HS-5 (cell line): ENCODE measurements at regions not wholly inside any gene's neighbourhood (a gene's known extent, or its start where the extent isn't known, plus 50 kb on each side); places are given as distances from the start of the nearest gene placed in this dataset.

Source experiments
- DNase-seq: peaks from one replicate; pipeline ENCODE4 v3.0.0-alpha.2; 2012; ENCODE audit warnings: low read depth

DNA sequence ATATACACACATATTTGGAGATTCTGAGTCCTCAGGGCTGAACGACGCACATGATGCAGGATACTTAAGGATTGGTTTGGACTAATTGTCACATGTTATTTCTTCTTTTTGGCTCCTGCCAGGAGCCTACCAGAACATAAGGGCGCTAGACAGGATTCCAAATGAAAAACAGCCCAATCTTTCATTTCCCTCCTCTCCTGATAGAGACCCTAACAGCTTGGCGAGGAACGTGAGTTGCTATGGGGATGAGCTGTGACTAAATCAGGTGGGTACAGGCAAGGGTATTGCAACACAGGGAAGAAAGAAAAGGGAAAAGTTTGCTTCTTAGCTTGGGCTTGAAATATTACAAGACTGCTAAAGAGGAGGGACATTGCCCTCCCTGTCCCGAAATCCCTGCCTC, 109.9 kb downstream of the AIPL1 start:
- no peak for DNase-seq

DNA sequence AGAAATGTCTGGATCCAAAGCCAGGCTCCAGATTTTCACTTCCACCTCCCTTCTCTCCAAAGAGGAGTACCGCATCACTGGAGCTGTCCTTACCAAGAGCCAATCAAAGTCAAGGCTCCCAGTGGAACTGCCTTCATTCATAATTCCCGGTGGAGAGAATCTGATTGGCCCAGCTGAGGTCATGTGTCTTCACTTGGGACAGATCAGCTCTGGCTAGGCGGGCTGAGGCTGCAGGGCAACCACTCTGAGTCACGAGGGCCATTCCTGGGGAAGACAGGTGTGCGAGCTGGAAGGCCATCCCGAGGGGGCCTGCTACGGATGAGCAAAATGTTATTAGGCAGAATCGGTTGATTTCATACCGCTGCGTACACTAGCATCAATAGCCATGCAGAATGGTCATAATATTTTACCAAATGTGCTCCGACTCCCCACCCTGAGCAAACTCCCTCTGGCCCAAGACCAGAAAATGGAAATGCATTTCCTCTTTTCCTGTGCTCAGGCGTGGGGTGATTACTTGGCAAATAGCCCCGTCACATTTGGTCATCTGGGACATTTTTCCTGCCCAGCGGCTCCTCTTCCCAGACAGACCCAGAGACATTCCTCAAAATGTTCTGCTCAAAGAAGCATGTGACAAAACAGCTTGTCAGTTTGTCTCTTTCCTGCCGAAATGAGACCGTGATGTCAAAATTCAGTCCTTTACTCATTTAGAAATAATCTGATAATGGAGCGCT, 111.1 kb downstream of the AIPL1 start:
- DNase-seq: no peak

DNA sequence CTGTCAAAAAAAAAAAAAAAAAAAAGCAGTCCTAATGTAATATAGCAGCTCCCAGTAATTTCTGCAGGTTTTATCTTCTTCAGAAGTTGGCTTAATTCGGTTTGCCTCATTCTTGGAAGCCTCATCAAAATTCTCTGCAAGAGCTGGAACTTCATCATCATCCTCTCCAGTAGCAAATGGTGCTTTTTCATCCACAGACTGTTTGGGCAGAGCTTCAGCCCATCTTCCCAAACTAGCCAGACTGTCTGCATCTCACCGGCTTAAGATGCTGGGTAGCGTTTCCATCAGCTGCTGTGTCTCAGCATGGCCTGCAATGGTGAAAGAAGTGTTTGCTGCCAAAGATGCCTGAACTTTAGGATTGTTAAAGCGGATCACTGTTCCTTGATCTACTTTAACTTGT, 112.6 kb downstream of the AIPL1 start:
- no peak for DNase-seq

DNA sequence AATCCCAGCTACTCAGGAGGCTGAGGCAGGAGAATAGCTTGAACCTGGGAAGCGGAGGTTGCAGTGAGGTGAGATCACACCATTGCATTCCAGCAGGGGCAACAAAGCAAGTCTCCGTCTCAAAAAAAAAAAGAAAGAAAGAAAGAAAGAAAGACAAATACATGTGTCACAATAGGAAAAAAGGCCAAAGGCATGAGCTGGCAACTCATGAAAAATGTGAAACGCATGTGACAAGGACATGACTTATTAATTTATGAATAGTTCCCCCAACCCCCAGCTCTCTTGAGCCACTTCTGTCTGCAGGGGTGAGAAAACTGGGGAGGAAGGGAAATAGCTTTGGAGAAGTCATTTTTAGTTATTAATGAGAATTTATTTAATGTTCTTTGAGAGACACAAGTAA, 120.6 kb downstream of the AIPL1 start:
- DNase-seq: no peak

DNA sequence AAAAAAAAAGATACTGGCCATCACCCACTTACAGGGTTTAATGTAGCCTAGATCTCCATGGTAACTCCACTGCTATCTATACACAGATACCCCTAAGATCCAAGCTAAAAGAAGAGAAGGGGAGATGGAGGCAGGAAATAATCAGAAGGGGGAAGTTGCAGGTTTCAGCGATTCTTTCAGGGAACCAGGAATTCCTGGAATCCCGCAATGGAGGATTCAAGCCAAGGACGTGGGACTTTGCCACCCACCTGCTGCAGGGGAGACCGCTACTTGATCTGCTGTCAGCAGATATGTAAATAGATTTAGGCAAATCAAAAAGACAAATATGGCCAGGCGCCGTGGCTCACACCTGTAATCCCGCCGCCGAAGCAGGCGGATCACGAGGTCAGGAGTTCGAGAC, 121.1 kb downstream of the AIPL1 start:
- DNase-seq: no peak

DNA sequence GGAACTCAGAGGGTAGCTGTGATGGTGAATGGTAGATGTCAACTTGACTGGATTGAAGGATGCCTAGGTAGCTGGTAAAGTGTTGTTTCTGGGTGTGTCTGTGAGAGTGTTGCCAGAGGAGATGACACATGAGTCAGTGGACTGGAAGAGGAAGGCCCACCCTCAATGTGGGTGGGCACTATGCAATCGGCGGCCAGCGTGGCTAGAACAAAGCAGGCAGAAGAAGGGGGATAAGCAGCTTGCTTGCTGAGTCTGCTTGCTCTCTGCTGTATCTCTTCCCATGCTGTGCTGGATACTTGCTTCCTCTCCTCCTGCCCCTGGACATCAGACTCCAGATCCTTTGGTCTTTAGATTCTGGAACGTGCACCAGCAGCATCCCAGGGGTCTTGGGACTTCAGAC, 128.1 kb downstream of the AIPL1 start:
- no peak for DNase-seq

DNA sequence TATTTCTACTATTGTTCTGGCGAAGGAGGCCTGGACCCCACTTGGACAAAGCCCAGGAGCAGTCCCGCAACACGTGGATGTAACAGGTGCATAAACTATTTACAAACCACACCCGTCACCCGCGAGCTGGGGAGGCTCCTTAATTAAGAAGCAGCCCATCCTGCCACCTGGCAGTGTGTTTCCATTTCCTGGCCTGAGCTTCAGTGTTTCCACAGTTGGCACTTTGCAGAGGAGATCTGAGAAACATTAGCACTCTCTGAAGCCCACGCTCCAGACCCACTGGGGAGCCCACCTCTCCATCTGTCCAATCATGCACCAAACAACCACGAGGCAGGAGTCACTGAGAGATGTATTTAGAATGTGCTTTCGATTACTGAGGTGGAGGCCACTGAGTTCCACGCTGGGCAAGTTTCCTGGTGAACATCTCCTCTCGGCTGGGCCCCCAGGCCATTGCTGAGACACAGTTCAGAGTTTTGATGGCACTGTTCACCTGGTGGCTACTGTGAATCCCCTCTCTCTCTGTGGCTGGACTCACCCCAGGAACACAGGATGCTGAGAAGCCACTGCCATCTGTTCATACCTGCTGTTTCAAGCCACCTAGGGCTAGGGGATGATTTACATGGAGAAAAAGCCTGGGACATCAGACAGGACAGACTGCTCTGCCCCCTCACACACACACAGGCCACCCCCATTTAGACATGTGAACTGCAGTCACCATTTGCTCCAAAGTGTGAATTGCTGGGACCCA, 129.1 kb downstream of the AIPL1 start:
- no peak for DNase-seq

DNA sequence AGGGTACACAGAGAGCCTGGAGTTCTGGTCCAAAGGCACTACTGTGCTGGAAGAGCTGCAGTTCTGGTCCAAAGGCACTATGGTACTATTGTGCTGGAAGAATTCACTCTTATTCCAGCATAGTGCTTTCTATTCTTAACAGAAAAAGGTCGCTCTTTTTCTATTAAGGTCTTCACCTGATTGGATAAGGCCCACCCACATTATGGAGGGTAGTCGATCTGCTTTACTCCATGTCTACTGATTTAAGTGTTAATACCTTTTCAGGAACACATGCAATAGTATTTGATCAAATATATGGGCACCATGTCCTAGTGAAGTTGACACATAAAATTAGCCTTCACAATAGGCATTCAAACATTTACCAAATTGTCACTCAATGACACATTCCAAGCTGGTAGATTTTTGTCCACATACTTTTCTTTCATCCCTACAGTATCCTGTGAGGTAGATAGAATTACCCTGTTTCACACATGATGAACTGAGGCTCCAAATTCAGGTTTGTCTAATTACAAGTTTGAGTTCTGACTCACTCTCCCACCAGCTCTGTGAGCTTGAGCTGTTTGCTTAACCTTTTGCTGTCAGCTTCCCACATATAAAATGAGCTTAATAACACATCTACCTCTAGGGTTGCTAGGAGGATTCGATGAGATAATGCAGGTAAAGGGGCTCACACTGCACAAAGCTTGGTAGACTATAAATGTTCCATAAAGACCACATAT, 129.9 kb downstream of the AIPL1 start:
- DNase-seq: no peak

DNA sequence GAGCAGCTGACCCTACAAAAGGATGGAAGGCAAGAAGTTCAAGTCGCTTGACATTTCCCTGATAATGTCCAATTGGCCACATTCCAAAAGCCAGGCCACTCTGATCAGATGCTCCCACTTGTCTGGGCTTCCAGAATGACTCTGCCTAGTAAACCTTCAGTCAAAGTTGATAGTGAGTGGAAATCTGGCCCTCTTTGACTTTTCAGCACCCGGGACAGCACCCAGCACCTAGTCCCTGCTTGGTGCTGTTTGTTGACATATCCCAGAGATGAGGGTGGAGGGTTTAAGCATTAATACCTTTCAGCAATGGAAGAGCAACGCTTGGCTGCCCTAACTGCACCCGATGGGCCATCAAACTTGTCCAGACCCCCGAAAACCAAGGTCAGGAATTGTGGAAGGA, 131.3 kb downstream of the AIPL1 start:
- no peak for DNase-seq

DNA sequence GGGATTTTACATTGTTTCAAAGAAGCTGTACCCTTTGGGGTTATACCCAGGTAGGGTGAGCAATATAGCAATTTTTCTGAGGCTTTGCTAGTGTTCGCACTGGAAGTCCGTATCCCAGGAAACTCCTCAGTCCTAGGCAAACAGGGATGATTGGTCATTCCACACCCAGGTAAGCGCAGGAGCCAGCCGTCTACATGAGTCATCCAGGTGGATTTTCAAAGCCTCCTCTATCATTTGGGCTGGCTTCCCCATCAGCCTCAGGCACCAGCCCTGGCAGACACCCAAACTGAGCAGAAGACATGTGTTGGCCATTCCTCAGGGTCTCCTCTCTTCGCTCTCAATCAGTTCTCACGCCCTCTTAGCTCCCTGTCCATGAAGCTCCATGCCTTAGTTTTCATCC, 135.6 kb downstream of the AIPL1 start:
- DNase-seq: no peak

DNA sequence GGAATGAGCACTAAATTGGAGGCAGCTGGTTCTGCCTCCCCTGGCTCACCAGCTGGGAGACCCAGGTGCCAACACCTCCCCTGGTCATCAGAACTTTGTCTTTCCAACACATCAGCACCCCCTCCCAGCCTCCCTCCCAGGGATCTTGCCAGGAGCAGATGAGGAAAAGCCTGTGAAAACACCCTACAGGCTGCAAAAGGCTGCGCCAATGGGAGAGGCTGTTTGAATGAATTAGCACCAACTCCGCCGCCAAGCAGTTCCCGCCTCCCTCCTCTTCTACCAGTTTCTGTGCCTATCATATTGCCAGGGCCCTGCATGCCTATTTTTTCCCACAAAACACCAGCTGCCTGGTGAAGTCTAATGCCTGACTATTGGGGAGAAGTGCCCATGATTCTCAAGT, 137.0 kb downstream of the AIPL1 start:
- no peak for DNase-seq

DNA sequence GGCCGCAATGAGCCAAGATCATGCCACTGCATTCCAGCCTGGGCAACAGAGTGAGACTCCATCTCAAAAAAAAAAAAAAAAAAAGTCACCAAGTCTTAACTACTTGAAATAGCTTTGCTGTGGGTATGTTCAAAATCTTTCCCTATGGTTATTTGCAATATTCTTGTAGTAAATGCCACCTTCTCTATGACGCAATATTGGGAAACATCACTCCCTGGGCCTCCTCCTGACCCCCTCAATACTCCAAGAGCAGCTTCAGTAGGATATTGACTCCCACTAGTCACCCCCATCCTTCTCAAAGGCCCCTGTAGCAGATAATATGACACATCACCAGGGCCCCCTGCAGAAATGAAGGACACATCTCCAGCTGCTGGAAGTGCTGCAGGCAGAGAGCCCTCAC, 137.8 kb downstream of the AIPL1 start:
- no peak for DNase-seq

DNA sequence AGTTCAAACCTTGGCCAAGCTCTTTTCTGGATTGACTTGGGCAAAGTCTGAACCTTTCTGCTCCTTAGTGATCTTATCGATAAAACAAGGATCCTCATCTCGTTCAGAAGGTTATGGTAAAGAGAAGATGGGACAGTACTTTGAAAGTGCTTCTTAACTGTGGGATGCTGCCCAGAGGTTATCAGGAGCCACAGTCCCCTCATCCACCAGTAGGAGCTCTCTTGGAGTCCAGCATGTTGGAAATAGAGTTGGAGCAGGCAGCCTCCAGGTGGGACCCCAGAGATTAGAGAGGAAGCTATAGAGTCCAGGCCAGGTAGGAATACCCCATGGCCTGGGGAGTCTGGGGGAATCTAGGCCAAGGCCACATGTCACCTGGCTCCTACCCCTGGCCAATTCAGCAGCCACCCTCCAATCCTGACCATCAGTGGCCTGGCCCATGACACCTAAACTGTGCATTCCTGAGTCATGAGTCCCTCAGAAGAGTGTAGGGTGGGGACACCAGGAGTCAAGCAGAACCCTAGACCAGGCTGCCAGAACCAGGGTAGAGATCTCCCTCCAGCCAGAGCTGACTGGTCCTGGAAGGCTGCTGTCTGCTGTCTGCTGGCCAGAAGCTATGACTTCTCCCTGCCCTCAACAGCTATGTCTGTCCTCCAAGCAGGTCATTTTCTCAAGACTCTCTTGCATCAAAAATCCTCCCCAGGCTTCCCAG, 144.3 kb downstream of the AIPL1 start:
- DNase-seq: no peak

DNA sequence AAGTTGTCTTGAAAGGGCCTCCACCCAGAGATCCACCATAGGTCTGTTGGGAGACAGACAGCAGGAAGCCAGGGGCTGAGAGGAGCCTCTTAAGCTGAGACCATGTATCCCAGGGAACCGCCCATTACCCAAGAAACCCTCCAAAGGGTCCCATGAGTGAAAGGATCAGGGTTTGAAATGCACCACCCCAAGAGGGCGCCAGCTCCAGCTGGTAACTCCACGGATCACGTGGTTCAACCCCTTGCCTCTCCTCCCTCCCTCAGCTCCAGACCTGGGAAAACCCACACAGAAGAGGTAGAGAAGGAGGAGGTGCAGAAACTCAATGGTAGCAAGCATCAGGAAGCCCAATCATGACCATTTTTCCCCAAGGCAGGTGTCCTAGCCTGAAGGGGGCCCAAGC, 148.7 kb downstream of the AIPL1 start:
- no peak for DNase-seq

DNA sequence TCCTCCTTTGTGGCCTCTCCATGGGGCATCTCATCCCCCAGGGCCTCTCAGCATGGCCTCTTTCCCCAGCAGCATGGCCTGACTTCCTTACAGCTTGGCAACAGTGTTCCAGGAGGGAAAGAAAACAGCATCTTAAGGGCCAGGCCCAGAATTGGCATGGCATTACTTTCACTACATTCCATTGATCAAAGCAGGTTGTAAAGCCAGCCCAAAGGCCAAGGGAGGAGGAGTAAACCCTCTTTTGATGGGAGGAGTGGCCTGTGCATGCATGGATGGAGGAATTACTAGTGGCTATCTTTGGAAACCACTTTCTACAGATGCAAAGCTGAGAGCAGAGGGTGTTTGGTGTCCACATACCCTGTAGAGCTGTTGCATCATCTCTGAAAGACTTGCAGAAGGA, 149.4 kb downstream of the AIPL1 start:
- DNase-seq: no peak

DNA sequence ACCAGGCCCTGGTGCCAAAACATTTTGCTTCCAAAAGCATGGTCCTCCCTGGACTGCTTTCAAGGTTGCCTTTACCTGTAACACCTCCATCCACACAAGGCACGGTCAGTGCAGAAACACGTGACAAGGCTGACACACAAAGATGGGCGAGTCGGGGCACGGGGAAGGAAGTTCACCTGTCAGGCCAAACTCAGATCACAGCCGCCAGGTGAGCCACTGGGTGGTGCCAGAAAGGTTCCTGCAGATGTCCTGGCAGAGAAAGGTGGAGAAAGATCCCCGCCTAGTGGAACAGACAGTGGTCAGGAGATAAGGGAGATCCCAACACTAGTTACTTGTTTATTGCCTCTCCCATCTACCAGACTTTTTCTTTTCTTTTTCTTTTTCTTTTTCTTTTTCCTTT, 155.3 kb downstream of the AIPL1 start:
- no peak for DNase-seq

DNA sequence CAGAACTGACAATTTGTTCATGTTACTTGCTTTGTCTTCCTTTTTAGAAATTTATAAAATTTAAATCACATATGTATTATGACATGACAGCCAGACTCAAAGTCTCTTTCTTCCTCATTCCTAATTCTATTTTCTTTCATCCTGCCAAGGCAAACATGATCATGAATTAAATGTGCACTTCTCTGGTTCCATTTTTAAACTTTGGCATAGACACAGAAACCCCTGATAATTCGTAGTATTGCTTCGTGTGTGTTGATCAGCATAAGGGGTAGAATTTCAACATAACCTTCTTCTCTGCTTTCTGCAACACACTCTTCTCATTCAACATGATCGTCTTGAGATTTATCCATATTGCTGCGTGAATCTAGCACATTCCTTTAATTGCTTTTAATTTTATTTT, 156.5 kb downstream of the AIPL1 start:
- DNase-seq: no peak

DNA sequence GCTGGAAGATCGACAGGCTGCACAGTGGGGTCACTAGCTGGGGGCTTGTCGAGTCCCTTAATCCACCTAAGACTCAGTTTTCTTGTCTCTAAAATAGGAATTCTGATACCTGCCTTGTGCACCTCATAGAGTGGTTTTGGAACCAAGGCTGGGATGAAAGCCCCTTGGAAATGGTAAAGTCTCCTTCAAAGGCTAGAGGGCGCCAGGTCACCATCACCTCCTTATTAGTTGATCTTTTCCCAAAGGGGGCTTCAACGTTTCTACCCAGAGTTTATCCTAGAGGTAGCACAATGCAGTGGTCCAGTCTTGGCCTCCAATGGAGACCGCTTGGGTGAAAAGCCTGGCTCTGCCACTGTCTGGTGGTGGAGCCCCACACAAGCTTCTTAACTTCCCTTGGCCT, 158.2 kb downstream of the AIPL1 start:
- DNase-seq: no peak

DNA sequence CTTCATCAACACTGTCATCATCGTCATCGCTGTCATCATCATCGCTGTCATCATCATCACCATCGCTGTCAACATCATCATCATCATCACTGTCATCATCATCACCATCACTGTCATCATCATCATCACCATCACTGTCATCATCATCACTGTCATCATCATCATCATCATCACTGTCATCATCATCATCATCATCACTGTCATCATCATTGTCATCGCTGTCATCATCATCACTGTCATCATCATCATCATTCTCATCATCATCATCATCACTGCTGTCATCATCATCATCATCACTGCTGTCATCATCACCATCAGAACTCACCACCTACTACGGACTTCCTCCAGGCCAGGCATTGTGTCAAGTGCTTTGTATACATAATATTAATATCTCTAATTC, 160.6 kb downstream of the AIPL1 start:
- DNase-seq: no peak

DNA sequence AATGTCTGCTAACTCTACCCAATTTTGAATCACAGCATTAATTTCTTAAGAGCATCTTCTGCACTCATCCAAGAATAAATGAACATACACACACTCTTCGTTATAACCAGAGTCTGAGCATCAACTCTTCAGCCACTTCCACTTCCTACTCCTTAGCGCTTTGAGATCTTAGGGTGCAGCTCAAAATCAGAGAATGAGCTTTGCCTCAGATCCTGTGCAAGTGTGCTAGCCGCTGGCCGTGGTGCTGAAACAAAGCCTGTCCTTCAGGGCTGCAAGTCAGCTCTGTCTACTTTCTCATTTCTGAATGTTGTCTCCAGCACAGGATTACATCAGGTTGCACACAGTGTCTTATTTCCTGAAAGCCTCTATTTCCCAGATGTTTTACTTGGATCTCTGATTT, 165.4 kb downstream of the AIPL1 start:
- no peak for DNase-seq

DNA sequence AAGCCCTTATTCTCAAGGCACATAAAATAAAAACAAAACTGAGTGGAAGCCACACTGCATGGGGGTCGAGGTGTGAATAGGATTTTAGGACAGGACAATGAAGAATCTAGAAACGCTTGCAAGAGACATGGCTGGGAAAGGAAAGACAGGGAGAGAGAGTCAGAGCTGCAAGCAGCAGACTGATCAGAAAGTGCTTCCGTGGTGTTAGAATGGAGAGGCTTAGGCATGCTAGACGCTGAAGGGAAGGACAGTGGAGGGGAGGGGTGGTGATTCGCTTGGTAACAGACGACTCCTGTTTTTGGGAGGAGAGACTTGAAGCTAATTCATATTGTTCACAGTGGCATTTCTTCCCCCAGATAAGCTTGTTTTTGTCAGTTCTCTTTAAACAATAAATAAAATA, 173.5 kb downstream of the AIPL1 start:
- DNase-seq: no peak

DNA sequence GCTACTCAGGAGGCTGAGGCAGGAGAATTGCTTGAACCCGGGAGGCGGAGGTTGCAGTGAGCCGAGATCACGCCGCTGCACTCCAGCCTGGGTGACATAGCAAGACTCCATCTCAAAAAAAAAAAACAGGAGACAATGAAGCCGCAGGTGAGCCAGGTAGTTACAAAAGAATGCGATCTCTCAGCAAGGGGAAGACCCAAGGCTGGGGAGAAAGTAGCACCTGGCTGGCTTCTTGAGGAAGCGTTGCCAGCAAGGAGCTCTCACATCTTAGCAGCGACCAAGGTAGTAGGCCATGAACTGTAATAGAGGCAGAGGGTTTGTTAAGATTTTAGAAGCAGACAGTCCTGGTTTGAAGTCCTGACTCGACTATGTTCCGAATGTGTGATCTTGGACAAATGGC, 175.0 kb downstream of the AIPL1 start:
- no peak for DNase-seq

DNA sequence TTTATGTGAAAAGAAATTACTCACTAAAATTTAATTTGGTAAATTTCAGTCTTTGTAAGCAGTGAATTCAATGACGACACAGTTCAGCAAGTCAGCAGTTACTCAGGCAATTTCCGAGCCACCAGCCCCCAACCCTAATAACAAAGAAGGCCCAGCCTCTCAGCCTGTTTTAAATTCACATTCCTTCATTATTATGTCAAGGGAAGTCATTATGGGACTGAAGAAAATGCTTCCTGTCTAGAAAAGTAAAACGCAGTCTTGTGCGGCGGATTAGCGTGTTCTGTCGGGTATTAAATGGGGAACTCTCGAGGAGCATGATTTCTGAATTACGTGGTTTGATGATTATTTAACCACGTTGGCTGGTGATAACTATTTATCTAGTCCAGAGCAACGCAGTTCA, 177.6 kb downstream of the AIPL1 start:
- peak; percentile 8 for DNase-seq
